ENCODE measurements at regions not wholly inside any gene's neighbourhood (a gene's known extent, or its start where the extent isn't known, plus 50 kb on each side); places are given as distances from the start of the nearest gene placed in this dataset.

GRCh38 chr12:124453419-124454351, 113.7 kb downstream of the NCOR2 start:
- Histone ChIP-seq H3K4me1 (ENCODE audit: control insufficient read depth in 1 of 2, insufficient read depth in 2 of 2, low read length in 2 of 2) (peaks cover 64 to 67% of the 10 kb centered on the region in 2 donors), H3K9ac (ENCODE audit: insufficient read depth, low read length, poor library complexity, severe bottlenecking) (peak overlapping the region; percentile 73), H3K79me2 (ENCODE audit: insufficient read depth, low read length) (peaks cover 75% of the 10 kb centered on the region), H3K4me2 (replicated peaks; ENCODE audit: extremely low read depth, low read length, poor library complexity, severe bottlenecking) (peak overlapping the region; percentile 67), H3K27ac (ENCODE audit: low read depth in 1 of 2, low read length in 2 of 2) (peak overlapping the region; percentile 73 to 85), H3K36me3 (replicated peaks in 1 of 2; ENCODE audit: control insufficient read depth in 1 of 2, insufficient read depth in 2 of 2, low read length in 2 of 2) (peaks cover 19 to 53% of the 10 kb centered on the region in 2 donors), H3K9me3 (replicated peaks in 1 of 2; ENCODE audit: control insufficient read depth in 1 of 2, insufficient read depth in 1 of 2, low read length in 2 of 2) (no peaks in the 10 kb centered on the region), H3K27me3 (ENCODE audit: control insufficient read depth in 2 of 2, insufficient read depth in 2 of 2, low read length in 2 of 2) (no peaks in the 10 kb centered on the region), H4K20me1 (ENCODE audit: insufficient read depth, low read length) (peaks cover 66% of the 10 kb centered on the region), H2AFZ (ENCODE audit: insufficient read depth, low read depth, low read length, poor library complexity, severe bottlenecking) (no peak overlapping the region), H3K4me3 (replicated peaks in 1 of 3; ENCODE audit: low read depth in 2 of 3, low read length in 3 of 3) (peak overlapping the region in 1 of 3 experiments; percentile 47)
- 16% methylated on average over 24 of the region's 27 CpGs for whole genome bisulfite sequencing (ENCODE audit: insufficient coverage)
- Mint-ChIP-seq H3K27ac (peak overlapping the region; percentile 78 to 95 (median 90)), H3K27me3 (ENCODE audit: low read depth in 3 of 3) (peaks cover 0 to 3% (median 3%) of the 10 kb centered on the region in 3 donors), H3K9me3 (peaks cover 0 to 6% (median 0%) of the 10 kb centered on the region in 7 donors), H3K4me3 (peak overlapping the region; percentile 65 to 67), H3K36me3 (peaks cover 56 to 69% of the 10 kb centered on the region in 2 donors), H3K4me1 (peaks cover 55% of the 10 kb centered on the region)
- intact Hi-C loops (cut with micrococcal nuclease): loop anchor here (2.0 to 10.0 kb wide), 4 partner anchors 59 to 321 kb away; no protein-coding TSS in a partner anchor
- no peak for TF ChIP-seq CTCF (IDR thresholded peaks at IDR 0.05)
- DNase-seq: peak; percentile 98 to 99 (median 99)

- peaks cover 0 to 2% (median 0%) of the 10 kb centered on the region in 7 donors for H3K9me3 Mint-ChIP-seq
- no peaks in the 10 kb centered on the region for H3K9me3 ChIP-seq (replicated peaks in 1 of 2; ENCODE audit: control insufficient read depth in 1 of 2, insufficient read depth in 1 of 2, low read length in 2 of 2)
- H3K79me2 ChIP-seq (ENCODE audit: insufficient read depth, low read length): peaks cover 77% of the 10 kb centered on the region
- peak overlapping the region; percentile 73 to 85 for H3K27ac ChIP-seq (ENCODE audit: low read depth in 1 of 2, low read length in 2 of 2)
- H3K4me1 Mint-ChIP-seq: peaks cover 46% of the 10 kb centered on the region
- no peaks in the 10 kb centered on the region for H3K27me3 ChIP-seq (ENCODE audit: control insufficient read depth in 2 of 2, insufficient read depth in 2 of 2, low read length in 2 of 2)
- H3K4me1 ChIP-seq (ENCODE audit: control insufficient read depth in 1 of 2, insufficient read depth in 2 of 2, low read length in 2 of 2): peaks cover 56 to 57% of the 10 kb centered on the region in 2 donors
- 79% methylated on average over 11 of the region's 21 CpGs for WGBS (ENCODE audit: insufficient coverage)
- DNase-seq: no peak
- peaks cover 22 to 59% of the 10 kb centered on the region in 2 donors for H3K36me3 ChIP-seq (replicated peaks in 1 of 2; ENCODE audit: control insufficient read depth in 1 of 2, insufficient read depth in 2 of 2, low read length in 2 of 2)
- intact Hi-C loops (cut with micrococcal nuclease): loop anchor here (5.0 to 10.0 kb wide), 3 partner anchors 58 to 320 kb away; no protein-coding TSS in a partner anchor
- peaks cover 0 to 3% (median 2%) of the 10 kb centered on the region in 3 donors for H3K27me3 Mint-ChIP-seq (ENCODE audit: low read depth in 3 of 3)
- peak overlapping the region in 6 of 7 donors; percentile 78 to 92 (median 89) for H3K27ac Mint-ChIP-seq
- H2AFZ ChIP-seq (ENCODE audit: insufficient read depth, low read depth, low read length, poor library complexity, severe bottlenecking): no peak overlapping the region
- H3K36me3 Mint-ChIP-seq: peaks cover 59 to 72% of the 10 kb centered on the region in 2 donors
- peaks cover 66% of the 10 kb centered on the region for H4K20me1 ChIP-seq (ENCODE audit: insufficient read depth, low read length)
- peak overlapping the region; percentile 31 for H3K4me2 ChIP-seq (replicated peaks; ENCODE audit: extremely low read depth, low read length, poor library complexity, severe bottlenecking)
- peak overlapping the region; percentile 73 for H3K9ac ChIP-seq (ENCODE audit: insufficient read depth, low read length, poor library complexity, severe bottlenecking)
- no peak for TF ChIP-seq CTCF (IDR thresholded peaks at IDR 0.05)
- peak overlapping the region in 1 of 3 experiments; percentile 17 for H3K4me3 ChIP-seq (replicated peaks in 1 of 3; ENCODE audit: low read depth in 2 of 3, low read length in 3 of 3)
- H3K4me3 Mint-ChIP-seq: peak overlapping the region in 1 of 2 donors; percentile 67
Measured at GRCh38 chr12:124452576-124453331, 114.7 kb downstream of the NCOR2 start.
